ENCODE measurements at regions not wholly inside any gene's neighbourhood (a gene's known extent, or its start where the extent isn't known, plus 50 kb on each side); places are given as distances from the start of the nearest gene placed in this dataset.

- Mint-ChIP-seq H3K4me1 (no peaks in the 10 kb centered on the region), H3K27ac (peak overlapping the region in 1 of 7 donors; percentile 16), H3K27me3 (ENCODE audit: low read depth in 3 of 3) (no peaks in the 10 kb centered on the region), H3K36me3 (no peaks in the 10 kb centered on the region), H3K4me3 (no peak overlapping the region), H3K9me3 (peaks cover 1 to 13% (median 8%) of the 10 kb centered on the region in 7 donors)
- no peak for TF ChIP-seq CTCF (IDR thresholded peaks at IDR 0.05)
- Histone ChIP-seq H2AFZ (ENCODE audit: insufficient read depth, low read depth, low read length, poor library complexity, severe bottlenecking) (no peak overlapping the region), H3K9ac (ENCODE audit: insufficient read depth, low read length, poor library complexity, severe bottlenecking) (no peak overlapping the region), H3K27ac (ENCODE audit: low read depth in 1 of 2, low read length in 2 of 2) (no peak overlapping the region), H3K4me1 (ENCODE audit: control insufficient read depth in 1 of 2, insufficient read depth in 2 of 2, low read length in 2 of 2) (no peaks in the 10 kb centered on the region), H4K20me1 (ENCODE audit: insufficient read depth, low read length) (no peaks in the 10 kb centered on the region), H3K27me3 (ENCODE audit: control insufficient read depth in 2 of 2, insufficient read depth in 2 of 2, low read length in 2 of 2) (no peaks in the 10 kb centered on the region), H3K79me2 (ENCODE audit: insufficient read depth, low read length) (no peaks in the 10 kb centered on the region), H3K36me3 (replicated peaks in 1 of 2; ENCODE audit: control insufficient read depth in 1 of 2, insufficient read depth in 2 of 2, low read length in 2 of 2) (no peaks in the 10 kb centered on the region), H3K4me3 (replicated peaks in 1 of 3; ENCODE audit: low read depth in 2 of 3, low read length in 3 of 3) (no peak overlapping the region), H3K9me3 (replicated peaks in 1 of 2; ENCODE audit: control insufficient read depth in 1 of 2, insufficient read depth in 1 of 2, low read length in 2 of 2) (peaks cover 0 to 4% of the 10 kb centered on the region in 2 donors), H3K4me2 (replicated peaks; ENCODE audit: extremely low read depth, low read length, poor library complexity, severe bottlenecking) (no peak overlapping the region)
- no peak for DNase-seq
- intact Hi-C loops (cut with micrococcal nuclease) = no loop called here
- no CpG with 5 or more reads among the region's 1 CpG for WGBS (ENCODE audit: insufficient coverage)
These were observed 273.5 kb upstream of the NPY start for GRCh38 chr7:24010495-24010894.

GRCh38 chr7:24017519-24017918, 266.5 kb upstream of the NPY start:
- peaks cover 0 to 2% (median 1%) of the 10 kb centered on the region in 3 donors for H3K27me3 Mint-ChIP-seq (ENCODE audit: low read depth in 3 of 3)

More at GRCh38 chr7:24017519-24017918, 266.5 kb upstream of the NPY start:
- no peak overlapping the region for H3K4me3 Mint-ChIP-seq
- peaks cover 0 to 4% of the 10 kb centered on the region in 2 donors for H3K9me3 ChIP-seq (replicated peaks in 1 of 2; ENCODE audit: control insufficient read depth in 1 of 2, insufficient read depth in 1 of 2, low read length in 2 of 2)
- peaks cover 0 to 9% (median 4%) of the 10 kb centered on the region in 7 donors for H3K9me3 Mint-ChIP-seq
- H3K79me2 ChIP-seq (ENCODE audit: insufficient read depth, low read length) = no peaks in the 10 kb centered on the region
- H3K27ac Mint-ChIP-seq = no peak overlapping the region
- H3K4me3 ChIP-seq (replicated peaks in 1 of 3; ENCODE audit: low read depth in 2 of 3, low read length in 3 of 3) = no peak overlapping the region
- H3K36me3 Mint-ChIP-seq = no peaks in the 10 kb centered on the region
- DNase-seq = no peak
- H3K27me3 ChIP-seq (ENCODE audit: control insufficient read depth in 2 of 2, insufficient read depth in 2 of 2, low read length in 2 of 2) = no peaks in the 10 kb centered on the region
- peaks cover 9% of the 10 kb centered on the region for H3K4me1 Mint-ChIP-seq
- no peaks in the 10 kb centered on the region for H4K20me1 ChIP-seq (ENCODE audit: insufficient read depth, low read length)
- TF ChIP-seq CTCF (IDR thresholded peaks at IDR 0.05) = no peak
- H3K36me3 ChIP-seq (replicated peaks in 1 of 2; ENCODE audit: control insufficient read depth in 1 of 2, insufficient read depth in 2 of 2, low read length in 2 of 2) = no peaks in the 10 kb centered on the region
- 100% methylated on average over 1 of the region's 1 CpG for whole genome bisulfite sequencing (ENCODE audit: insufficient coverage)
- H3K4me2 ChIP-seq (replicated peaks; ENCODE audit: extremely low read depth, low read length, poor library complexity, severe bottlenecking) = no peak overlapping the region
- H3K9ac ChIP-seq (ENCODE audit: insufficient read depth, low read length, poor library complexity, severe bottlenecking) = no peak overlapping the region
- intact Hi-C loops (cut with micrococcal nuclease) = no loop called here
- peaks cover 0 to 5% of the 10 kb centered on the region in 2 donors for H3K4me1 ChIP-seq (ENCODE audit: control insufficient read depth in 1 of 2, insufficient read depth in 2 of 2, low read length in 2 of 2)
- no peak overlapping the region for H2AFZ ChIP-seq (ENCODE audit: insufficient read depth, low read depth, low read length, poor library complexity, severe bottlenecking)
- H3K27ac ChIP-seq (ENCODE audit: low read depth in 1 of 2, low read length in 2 of 2) = no peak overlapping the region
